Brain pericyte (primary cell): ENCODE measurements at regions not wholly inside any gene's neighbourhood (a gene's known extent, or its start where the extent isn't known, plus 50 kb on each side); places are given as distances from the start of the nearest gene placed in this dataset.
"Not testable (repeated sequence)": the region's sequence is repeated elsewhere in the genome, so short reads cannot be mapped to it uniquely, and the experiment has no call there.

Experiments
- DNase-seq: peaks from one replicate; pipeline ENCODE4 v3.0.0-alpha.2; 2012; ENCODE audit warnings: low read depth, low spot score

GRCh38 chr3:137116619-137117018, 158.8 kb downstream of the IL20RB start:
- no peak for DNase-seq

DNA sequence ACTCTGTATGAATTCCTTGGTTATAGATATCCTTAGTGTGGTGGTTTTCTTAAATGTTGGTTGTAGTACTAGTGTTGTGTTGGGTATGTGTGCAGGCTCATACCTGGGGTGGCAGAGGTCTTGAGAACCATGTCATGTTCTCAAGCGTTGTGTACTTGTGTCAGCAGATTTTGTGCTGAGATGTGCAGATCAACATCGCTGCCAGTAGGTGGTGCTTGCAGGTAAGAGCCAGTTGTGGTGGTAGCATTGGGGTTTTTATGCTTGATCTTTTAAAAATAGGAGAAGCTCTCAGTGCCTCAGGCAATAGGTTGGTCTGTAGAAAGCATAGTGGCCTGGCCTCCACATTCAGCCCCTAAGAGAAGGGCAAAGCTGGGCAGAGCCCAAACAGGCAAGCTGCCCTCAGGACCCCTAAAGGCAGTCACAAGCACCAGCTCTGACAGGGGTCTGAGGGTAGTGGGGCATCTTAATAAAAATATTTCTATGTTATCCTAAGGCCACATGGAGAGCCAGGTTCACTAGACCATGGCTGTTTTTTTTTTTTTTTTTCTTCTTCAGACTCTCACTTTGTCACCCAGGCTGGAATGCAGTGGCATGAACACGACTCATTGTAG, 164.0 kb downstream of the IL20RB start:
- DNase-seq, result no peak

DNA sequence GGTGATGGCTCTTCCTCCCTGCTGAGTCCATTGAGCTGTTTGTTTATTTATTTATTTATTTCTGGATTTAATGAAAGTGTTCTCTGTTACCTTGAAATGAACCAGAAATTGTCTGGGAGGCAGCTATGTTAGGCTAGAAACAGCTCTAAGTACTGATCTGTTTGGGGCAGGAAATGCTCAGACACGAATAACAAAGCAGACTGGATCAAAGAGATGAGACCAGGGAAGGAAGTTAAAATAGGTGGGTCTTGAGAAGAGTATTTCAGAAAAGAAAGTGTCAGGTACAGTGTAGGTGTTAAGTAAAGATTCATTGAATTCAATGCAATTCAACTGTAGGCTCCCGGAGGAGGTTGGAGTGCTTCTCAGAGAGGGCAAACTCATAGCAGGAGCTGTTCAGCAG, 173.3 kb downstream of the IL20RB start:
- no peak for DNase-seq

DNA sequence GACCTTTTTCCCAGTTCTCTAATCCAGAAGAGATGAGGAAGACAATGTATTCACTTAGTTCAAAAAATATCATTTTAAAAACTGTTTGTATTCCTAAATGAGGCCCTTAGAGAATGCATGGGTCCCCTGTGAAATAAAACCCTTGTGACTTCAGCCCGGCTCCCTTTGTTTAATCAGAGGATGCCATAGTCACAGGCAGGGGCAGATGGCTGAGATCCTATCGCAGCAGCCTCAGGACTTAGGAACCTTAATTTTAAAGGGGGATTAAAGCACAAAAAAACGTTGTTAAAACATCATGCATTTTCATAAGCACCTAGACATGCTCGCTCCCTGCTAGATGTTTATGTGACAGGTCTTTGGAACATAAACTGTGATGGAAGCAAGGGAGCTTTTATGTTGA, 176.6 kb downstream of the IL20RB start:
- DNase-seq, result no peak

GRCh38 chr3:137148406-137148805, 190.6 kb downstream of the IL20RB start:
- no peak for DNase-seq

GRCh38 chr3:137148917-137149316, 191.1 kb downstream of the IL20RB start:
- no peak for DNase-seq

DNA sequence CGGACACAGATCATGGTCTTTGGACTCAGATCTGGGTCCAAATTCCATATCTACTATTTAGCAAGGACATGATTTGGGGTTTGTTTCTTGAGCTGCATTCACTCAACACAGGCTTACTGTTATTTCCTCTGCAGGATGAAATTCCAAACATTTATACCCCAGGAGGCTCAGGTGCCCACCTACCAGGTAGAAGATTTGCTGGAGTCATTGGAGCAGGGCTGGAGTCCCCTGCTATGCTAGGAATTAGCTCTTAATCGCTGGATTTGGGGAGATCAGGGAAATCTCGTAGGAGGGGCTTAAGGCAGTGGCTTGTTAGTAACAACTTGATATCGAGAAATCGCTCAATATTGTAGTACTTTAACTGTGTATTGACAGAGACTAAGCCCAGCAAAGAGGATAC, 193.0 kb downstream of the IL20RB start:
- DNase-seq, result no peak

GRCh38 chr3:137153046-137153445, 195.3 kb downstream of the IL20RB start:
- DNase-seq, result not testable (repeated sequence)

- DNase-seq, result no peak
Observed at GRCh38 chr3:137163241-137163871, 205.6 kb downstream of the IL20RB start.

DNA sequence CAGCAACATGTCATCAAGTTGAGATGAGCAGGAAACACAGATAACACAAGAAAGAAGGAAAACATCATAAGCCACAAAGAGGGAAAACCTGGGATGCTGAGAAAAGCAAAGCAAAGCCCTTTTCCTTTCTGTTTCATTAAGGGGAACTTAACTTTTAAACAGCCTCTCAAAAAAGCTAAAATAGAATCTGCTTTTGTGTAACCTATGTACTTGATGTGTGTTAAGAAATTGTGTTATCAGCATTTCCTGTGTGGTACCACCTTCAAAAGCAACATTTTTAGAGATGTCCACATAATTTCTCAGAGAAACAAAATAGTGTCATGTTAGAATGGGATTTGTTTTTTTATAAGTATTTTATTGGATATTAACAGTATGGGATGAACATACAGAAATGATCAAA, 206.2 kb downstream of the IL20RB start:
- no peak for DNase-seq

DNA sequence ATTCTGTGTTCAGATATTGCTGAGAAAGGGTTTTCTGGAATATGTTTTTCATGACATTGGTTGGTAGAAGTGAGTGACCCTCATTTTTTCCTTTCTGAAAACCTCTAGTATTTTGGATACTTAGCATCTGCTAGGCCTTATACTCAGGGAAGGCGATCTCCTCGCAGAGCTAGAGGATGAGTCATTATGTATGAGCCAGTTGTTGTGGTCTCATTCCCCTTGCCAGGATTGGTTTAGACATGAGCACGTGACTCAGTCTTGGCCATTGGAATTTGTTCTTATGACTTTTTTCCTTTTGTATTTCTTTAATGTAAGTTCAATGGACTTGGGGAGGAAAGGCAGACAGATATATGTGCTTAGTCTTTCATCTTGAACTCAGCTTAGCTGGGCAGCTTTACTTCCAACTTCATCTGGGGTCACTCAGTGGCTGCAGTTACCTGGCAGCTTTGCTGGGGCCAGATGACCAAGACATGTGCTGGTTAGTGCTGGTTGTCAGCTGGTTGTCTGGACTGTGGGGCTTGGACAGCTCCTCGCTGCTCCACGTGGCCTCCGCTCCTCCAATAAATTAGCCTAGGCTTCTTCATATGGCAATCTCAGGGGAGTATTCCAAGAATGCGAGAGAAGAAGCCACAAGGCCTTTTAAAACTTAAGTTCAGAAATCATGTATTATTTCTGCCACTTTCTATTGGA, 207.5 kb downstream of the IL20RB start:
- no peak for DNase-seq

DNA sequence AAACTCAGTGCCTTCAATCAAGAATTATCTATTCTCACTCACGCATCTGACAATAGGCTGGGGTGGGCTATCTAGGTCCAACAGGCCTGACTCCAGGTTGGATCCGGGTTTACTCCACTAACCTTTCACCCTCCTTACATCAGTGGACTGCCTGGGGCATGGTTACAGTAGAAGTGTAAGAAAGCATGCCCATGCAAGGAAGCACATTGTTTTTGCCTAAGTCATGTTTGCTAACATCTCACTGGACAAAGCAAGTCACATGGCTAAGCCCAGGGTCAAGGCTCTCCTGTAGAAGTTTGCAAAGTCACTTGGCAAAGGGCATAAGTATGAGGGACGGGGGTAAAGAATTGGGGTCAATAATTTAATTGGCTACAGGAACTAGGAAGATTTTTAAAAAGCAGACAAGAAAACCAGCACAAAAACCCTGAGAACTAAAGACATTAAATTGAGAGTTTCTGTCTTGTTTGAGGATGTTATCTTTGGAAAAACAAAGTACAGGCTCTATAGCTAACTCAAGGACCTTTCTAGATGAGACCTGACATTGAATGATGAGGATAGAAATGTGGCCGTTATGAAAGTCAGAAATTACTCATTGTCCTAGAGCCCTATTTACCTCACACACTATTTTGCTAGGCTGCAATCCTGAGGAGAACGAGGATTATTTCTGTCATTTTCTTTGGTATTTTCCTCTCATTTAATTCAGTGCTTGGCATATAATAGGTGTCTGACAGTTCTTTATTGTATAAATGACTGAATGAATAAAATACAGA, 214.2 kb downstream of the IL20RB start:
- no peak for DNase-seq

GRCh38 chr3:137172728-137173127, 214.9 kb downstream of the IL20RB start:
- no peak for DNase-seq

DNA sequence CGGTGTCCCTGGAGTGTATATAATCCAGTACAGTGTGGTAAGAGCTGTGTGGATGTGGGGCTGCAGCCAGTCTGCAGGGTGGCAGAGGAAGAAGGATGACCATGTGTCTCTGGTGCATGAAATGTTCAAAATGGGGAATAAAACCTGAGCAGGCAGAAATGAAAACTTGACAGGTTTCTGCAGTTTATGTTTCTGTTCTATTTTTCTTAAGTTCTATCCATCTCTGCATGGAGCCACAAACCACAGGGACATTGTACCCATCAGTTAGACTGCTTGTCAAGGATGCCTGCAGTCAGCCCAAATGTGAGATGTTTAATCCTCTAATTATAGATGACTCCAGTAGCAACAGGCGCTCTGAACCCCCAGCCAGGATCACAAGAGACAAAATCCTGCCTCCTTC, 216.7 kb downstream of the IL20RB start:
- no peak for DNase-seq

- DNase-seq, result no peak
Observed at GRCh38 chr3:137180220-137180619, 222.4 kb downstream of the IL20RB start.

DNA sequence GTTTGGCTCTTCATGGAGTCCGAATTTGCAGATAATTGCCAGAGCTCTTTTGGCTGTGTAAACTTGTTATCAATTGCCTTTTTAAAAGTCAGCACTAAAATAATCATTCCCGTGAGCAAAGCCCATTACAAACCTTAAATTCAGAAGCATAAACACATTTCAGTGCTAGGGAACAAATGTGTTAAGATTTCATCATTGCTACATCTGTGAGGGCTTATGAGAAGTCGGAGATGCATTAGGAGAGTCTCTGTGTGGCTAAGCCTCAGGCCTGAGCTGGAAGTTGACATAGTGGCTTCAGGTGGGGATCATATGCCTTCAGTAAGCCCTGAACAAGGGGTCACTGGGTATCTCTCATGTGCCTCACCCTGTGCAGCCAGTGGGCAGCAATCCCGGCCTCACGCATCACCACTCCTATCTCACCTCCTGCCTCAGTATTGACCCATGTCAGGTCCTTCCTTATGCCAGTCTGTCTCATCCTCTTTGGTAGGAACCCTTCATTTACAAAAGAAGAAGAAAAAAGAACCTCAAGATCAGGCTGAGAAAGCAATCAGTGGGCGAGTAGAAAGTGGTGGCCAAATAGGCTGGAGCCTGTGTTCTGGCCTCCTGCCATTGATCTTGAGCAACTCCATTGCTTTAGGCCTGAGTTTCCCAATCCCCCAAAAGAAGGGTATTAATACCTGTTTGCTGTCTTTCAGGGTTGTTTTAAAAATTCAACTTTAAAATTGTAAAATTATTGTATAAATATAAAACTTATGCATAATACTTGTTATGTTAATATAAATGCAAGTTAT, 233.5 kb downstream of the IL20RB start:
- DNase-seq, result no peak

- no peak for DNase-seq
Observed at GRCh38 chr3:137191951-137192350, 234.2 kb downstream of the IL20RB start.

GRCh38 chr3:137194301-137194700, 236.5 kb downstream of the IL20RB start:
- no peak for DNase-seq

GRCh38 chr3:137198374-137198773, 240.6 kb downstream of the IL20RB start:
- DNase-seq, result not testable (repeated sequence)

- DNase-seq, result no peak
Observed at GRCh38 chr3:137199678-137200077, 241.9 kb downstream of the IL20RB start.

- DNase-seq, result no peak
Observed at GRCh38 chr3:137201066-137201465, 243.3 kb downstream of the IL20RB start.

DNA sequence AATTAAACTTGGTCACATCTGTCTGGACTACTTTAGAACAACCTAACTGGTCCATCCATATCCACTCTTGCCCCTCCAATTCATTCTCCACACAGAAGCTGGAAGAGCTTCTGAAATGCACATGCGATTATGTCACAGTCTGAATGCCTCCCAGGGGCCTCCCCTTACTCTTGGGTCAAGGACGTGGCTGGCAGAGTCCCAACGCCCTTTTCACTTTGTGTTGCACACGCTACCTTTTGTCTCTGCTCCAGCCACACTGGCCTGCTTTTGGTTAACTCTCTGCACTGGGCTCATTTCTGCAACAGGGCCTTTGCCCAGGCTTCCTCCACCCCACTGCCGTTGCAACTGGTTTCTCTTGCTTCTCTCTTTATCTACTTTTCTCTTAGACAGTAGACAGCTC, 245.2 kb downstream of the IL20RB start:
- DNase-seq, result no peak
